HS-27A (cell line): ENCODE measurements at regions not wholly inside any gene's neighbourhood (a gene's known extent, or its start where the extent isn't known, plus 50 kb on each side); places are given as distances from the start of the nearest gene placed in this dataset.

ENCODE experiments used
- DNase-seq: peaks from one replicate; pipeline ENCODE4 v3.0.0-alpha.2; 2012; ENCODE audit warnings: low read depth, missing footprints

GRCh38 chr18:25646971-25647370 is 295.0 kb upstream of the ZNF521 start:
- no peak for DNase-seq

GRCh38 chr18:25639596-25639995 is 287.6 kb upstream of the ZNF521 start:
- no peak for DNase-seq

GRCh38 chr18:25633563-25633962 is 281.6 kb upstream of the ZNF521 start:
- no peak for DNase-seq

- no peak for DNase-seq
Measured at GRCh38 chr18:25630682-25631081, 278.7 kb upstream of the ZNF521 start.

- no peak for DNase-seq
Measured at GRCh38 chr18:25621682-25622081, 269.7 kb upstream of the ZNF521 start.

- no peak for DNase-seq
Measured at GRCh38 chr18:25621144-25621543, 269.2 kb upstream of the ZNF521 start.

- DNase-seq, result no peak
Measured at GRCh38 chr18:25614168-25614567, 262.2 kb upstream of the ZNF521 start.

- DNase-seq, result no peak
Measured at GRCh38 chr18:25612466-25612865, 260.5 kb upstream of the ZNF521 start.

GRCh38 chr18:25608091-25608490 is 256.1 kb upstream of the ZNF521 start:
- DNase-seq, result no peak

- no peak for DNase-seq
Measured at GRCh38 chr18:25604894-25605597, 253.1 kb upstream of the ZNF521 start.

GRCh38 chr18:25604196-25604893 is 252.4 kb upstream of the ZNF521 start:
- DNase-seq, result no peak

- no peak for DNase-seq
Measured at GRCh38 chr18:25599443-25599842, 247.5 kb upstream of the ZNF521 start.

- DNase-seq, result no peak
Measured at GRCh38 chr18:25597476-25597875, 245.5 kb upstream of the ZNF521 start.

GRCh38 chr18:25595274-25596060 is 243.5 kb upstream of the ZNF521 start:
- DNase-seq, result no peak

- peak; percentile 15 for DNase-seq
Measured at GRCh38 chr18:25594351-25594750, 242.4 kb upstream of the ZNF521 start.

- no peak for DNase-seq
Measured at GRCh38 chr18:25592804-25593360, 240.9 kb upstream of the ZNF521 start.

GRCh38 chr18:25590456-25590855 is 238.5 kb upstream of the ZNF521 start:
- no peak for DNase-seq

- no peak for DNase-seq
Measured at GRCh38 chr18:25587545-25587944, 235.6 kb upstream of the ZNF521 start.

- DNase-seq, result no peak
Measured at GRCh38 chr18:25568986-25569385, 217.0 kb upstream of the ZNF521 start.

- no peak for DNase-seq
Measured at GRCh38 chr18:25563816-25564683, 212.1 kb upstream of the ZNF521 start.

- DNase-seq, result no peak
Measured at GRCh38 chr18:25563346-25563745, 211.4 kb upstream of the ZNF521 start.

- DNase-seq, result no peak
Measured at GRCh38 chr18:25561918-25562317, 210.0 kb upstream of the ZNF521 start.
